ENCODE measurements at regions not wholly inside any gene's neighbourhood (a gene's known extent, or its start where the extent isn't known, plus 50 kb on each side); places are given as distances from the start of the nearest gene placed in this dataset.

DNA sequence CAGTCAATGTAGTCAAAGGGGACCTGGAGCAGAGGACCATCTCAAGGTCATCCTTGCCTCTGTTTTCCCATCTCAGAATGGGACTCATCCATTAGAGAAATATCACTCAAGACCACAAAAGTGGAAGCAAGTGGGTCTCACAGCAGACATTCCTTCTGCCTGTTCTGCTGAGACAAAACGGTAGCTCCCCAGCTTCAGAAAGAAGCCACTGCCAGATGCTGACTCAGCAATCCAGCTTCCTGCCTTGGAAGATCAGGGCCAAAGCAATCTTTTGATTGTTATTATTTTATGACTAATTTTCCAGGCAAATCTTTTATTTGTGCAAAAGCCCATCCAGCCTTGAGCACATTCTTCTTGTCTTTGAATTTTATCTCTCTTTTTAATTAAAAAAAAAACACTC is 86.8 kb downstream of the CCT6B start:
- DNase-seq, result no peak

DNA sequence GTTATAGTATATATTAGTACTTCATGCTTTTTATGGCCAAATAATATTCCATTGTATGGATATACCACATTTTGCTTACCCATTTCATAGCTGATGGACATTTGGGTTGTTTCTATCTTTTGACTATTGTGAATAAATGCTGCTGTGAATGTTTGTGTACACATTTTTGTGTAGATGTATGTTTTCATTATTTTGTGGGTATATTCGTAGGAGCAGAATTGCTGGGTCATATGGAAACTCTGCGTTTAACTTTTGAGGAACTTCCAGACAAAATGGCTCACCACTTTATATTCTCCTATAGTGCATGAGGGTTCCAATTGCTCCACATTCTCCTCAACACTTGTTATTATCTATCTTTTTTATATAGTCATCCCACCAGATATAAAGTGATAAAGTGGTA is 88.6 kb downstream of the CCT6B start:
- no peak for DNase-seq

GRCh38 chr17:34869641-34870040 is 91.6 kb downstream of the CCT6B start:
- no peak for DNase-seq

DNA sequence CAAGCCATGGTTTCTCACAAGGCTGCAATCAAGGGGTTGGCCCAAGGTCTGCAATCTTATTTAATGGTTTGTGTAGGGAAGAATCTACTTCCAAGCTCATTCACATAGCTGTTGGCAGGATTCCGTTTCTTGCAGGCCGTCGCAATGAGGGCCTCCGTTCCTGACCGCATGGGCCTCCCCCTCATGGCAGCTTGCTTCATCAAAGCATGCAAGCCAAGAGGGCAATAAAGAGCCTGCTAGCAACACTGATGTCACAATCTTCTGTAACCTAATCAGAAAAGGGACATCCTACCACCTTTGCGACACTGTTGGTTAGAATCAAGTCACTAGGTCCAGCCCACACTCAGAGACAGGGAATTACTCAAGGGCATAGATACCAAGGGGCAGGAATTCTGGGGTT is 95.5 kb downstream of the CCT6B start:
- DNase-seq, result no peak

DNA sequence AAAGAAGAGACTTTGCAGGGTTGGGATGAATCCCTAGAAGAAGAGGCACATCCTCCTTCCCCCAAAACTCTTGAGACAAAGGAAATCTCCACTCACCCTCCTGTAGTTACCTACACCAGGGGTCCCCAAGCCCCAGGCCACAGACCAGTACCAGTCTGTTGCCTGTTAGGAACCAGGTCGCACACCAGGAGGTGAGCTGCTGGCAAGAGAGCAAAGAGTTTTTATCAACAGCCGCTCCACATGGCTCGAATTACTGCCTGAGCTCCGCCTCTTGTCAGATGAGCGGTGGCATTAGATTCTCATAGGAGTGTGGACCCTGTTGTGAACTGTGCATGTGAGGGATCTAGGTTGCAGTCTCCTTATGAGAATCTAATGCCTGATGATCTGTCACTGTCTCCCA is 98.9 kb downstream of the CCT6B start:
- no peak for DNase-seq

GRCh38 chr17:34861864-34862263 is 99.4 kb downstream of the CCT6B start:
- no peak for DNase-seq

GRCh38 chr17:34859652-34860051 is 101.6 kb downstream of the CCT6B start:
- no peak for DNase-seq

- no peak for DNase-seq
These were observed 102.4 kb downstream of the CCT6B start for GRCh38 chr17:34858591-34859565.

- DNase-seq, result no peak
These were observed 107.3 kb downstream of the CCT6B start for GRCh38 chr17:34853924-34854323.

GRCh38 chr17:34852614-34853013 is 108.6 kb downstream of the CCT6B start:
- DNase-seq, result no peak

GRCh38 chr17:34851961-34852540 is 109.2 kb downstream of the CCT6B start:
- DNase-seq, result no peak

DNA sequence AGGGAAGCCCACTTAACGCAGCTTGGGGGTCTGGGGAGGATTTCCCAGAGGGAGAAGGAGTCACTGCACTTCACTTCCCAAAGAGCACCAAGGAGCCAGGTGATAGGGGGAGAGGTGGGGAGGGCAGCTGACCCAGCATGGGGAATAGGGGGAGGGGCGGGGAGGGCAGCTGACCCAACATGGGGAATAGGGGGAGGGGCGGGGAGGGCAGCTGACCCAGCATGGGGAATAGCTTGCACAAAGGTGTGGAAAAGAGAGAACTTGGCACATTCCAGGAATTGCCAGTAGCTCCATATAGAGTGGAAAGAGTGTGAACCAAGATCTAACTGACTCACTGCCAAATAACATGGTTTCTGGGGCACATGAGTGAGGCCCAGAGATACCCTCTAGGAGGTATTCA is 110.3 kb downstream of the CCT6B start:
- no peak for DNase-seq

- no peak for DNase-seq
These were observed 111.2 kb downstream of the CCT6B start for GRCh38 chr17:34850023-34850422.

DNA sequence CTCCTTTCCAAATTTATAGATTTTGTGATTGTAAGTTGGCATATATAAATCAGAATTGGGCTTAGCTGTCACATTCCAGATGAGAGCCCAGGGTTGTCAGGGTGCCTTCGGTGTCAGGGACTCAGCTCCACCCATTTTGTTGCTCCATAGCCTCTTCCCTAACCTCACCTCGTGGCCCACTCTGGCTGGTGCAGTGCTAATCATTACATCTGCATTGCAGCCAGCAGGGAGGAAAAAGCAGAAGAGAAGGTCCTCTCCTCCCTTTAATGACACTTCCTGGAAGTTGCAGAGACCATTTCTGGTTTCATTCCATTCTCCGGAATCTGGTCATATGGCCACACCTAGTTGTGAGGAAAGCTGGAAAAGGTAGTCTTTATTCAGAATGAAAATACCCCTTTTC is 113.3 kb downstream of the CCT6B start:
- no peak for DNase-seq

GRCh38 chr17:34845296-34845695 is 116.0 kb downstream of the CCT6B start:
- no peak for DNase-seq

DNA sequence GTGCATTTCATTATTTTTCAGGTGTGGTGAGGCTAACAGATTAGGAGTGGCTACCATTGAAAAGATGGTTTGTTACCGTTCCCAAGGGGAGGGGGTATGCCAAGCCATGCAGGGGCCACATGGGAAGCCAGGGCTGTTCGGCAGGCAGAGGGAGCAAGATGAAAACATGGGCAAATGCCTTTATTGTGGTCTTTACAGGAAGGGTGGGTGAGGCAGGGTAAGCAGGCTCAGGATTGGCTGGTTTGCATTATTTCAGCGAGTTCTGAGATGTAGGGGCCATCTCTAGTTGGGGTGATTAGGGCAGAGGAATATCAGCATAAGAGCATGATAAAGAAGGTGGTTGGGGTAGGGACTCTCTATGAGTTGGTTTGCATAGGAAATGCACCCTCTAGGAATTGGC is 117.6 kb downstream of the CCT6B start:
- DNase-seq, result no peak

DNA sequence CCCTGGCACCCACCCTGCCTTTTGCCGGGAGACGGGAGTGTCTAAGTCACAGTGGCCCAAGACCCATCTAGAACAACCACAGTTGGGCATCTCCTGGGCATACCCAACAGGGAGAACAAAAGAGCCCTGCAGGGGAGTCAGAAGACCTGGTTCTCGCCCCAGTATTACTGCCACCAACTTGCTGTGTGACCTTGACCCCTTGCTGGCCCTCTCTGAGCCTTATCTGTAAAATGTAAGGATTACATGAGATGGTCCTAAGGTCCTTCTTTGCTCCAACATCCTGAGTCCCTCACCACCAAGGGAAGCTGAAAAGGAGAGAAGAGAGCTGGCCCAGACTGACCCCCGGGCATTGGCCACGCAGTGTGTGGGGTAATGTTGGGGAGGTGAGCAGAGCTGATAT is 119.0 kb downstream of the CCT6B start:
- no peak for DNase-seq

GRCh38 chr17:34841467-34841866 is 119.8 kb downstream of the CCT6B start:
- DNase-seq, result no peak

DNA sequence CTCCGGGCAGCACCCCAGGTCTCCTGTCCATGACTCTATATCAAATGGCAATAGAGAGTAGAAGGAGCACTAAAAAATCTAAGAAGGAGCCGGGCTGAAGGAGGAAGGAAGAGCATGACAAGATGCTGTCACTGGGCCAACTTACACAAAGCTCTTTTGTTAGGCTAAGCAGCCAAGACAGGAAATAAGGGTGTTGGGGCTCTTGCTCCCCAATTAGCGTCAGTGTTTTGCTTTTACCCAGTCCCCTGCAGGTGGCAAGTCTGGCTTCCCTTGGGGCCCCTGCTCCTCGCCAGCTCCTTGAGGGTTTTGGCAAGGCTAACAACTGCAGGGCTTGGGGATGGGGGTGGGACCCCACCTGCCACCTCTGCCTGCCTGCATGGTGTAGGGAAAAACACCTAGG is 120.5 kb downstream of the CCT6B start:
- DNase-seq, result no peak

GRCh38 chr17:34837876-34838478 is 123.3 kb downstream of the CCT6B start:
- no peak for DNase-seq

GRCh38 chr17:34832376-34832775 is 128.9 kb downstream of the CCT6B start:
- no peak for DNase-seq

GRCh38 chr17:34827008-34827407 is 134.3 kb downstream of the CCT6B start:
- no peak for DNase-seq

DNA sequence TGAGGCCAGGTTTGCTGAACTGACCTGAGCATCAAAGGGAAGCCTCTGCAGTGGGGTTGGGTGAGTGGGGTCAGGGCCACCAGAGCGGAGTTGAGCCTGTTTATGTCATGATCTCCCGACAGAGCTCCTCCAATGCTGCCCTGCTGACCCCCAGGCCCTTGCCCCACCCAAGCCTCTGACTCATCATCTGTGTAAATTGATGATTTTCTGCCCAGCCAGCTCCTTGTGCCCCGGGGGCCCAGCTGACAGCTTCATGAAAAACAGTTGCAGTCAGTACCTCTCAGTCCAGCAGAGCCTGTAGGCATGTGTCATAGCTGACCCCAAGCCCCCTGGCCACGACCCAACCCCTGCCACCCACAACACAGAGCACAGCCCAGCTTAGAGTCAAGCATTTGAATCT is 134.9 kb downstream of the CCT6B start:
- DNase-seq, result peak; percentile 99

DNA sequence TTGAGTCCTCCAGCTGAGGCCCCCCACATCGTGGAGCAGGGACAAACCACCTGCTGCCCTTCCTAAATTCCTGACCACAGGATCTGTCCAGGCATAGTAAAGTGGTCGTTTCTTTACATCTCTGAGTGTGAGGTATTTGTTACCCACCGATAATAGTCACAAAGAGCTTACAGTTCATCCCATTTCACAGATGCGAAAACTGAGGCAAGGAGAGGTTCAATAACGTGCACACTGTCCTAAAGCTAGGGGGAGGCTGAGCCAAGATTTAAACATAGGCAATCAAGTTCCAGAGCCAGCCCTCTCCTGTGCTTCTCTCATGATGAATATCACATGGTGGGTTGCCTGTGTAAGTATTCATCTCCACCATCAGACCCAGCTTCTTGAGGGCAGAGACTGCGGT is 135.4 kb downstream of the CCT6B start:
- DNase-seq, result no peak

Measured in islet precursor cell (in vitro differentiated cells).